HEK293T (cell line): ENCODE measurements at regions not wholly inside any gene's neighbourhood (a gene's known extent, or its start where the extent isn't known, plus 50 kb on each side); places are given as distances from the start of the nearest gene placed in this dataset.

ENCODE experiments used
- CTCF ChIA-PET: fragments of 350-600 bp; formaldehyde crosslinking; extraction: SDS; loops from one replicate; lab custom pipeline; 2021; ENCODE audit warnings: antibody characterized with exemption, inconsistent platforms; lab: Yijun Ruan, JAX
- POLR2A ChIA-PET: fragments of 350-600 bp; formaldehyde crosslinking; extraction: SDS; loops from one replicate; lab custom pipeline; 2020; ENCODE audit warnings: antibody characterized with exemption, inconsistent platforms; lab: Yijun Ruan, JAX
- DNase-seq: peaks from one replicate; pipeline ENCODE4 v3.0.0; 2012; ENCODE audit warnings: mixed read lengths; ENCODE audit errors: extremely low spot score
- ARNT ChIP-seq: fragments of 450-650 bp; IDR thresholded peaks from 2 replicates; pipeline ENCODE4 v1.6.1; 2017; ENCODE audit warnings: mild to moderate bottlenecking
- BHLHE40 ChIP-seq: fragments of 450-650 bp; IDR thresholded peaks from 2 replicates; pipeline ENCODE4 v1.6.1; 2016; ENCODE audit warnings: mild to moderate bottlenecking, moderate library complexity, borderline replicate concordance
- CTBP1 ChIP-seq: fragments of 450-650 bp; IDR thresholded peaks from 2 replicates; pipeline ENCODE4 v1.6.1; 2016; ENCODE audit warnings: borderline replicate concordance
- ELF4 ChIP-seq: fragments of 450-650 bp; IDR thresholded peaks from 2 replicates; pipeline ENCODE4 v1.6.1; 2017; ENCODE audit warnings: antibody characterized with exemption
- FOXA1 ChIP-seq: fragments of 450-650 bp; IDR thresholded peaks from 2 replicates; pipeline ENCODE4 v1.6.1; 2016; ENCODE audit warnings: mild to moderate bottlenecking
- FOXK2 ChIP-seq: fragments of 450-650 bp; IDR thresholded peaks from 2 replicates; pipeline ENCODE4 v1.6.1; 2016; ENCODE audit warnings: mild to moderate bottlenecking
- FOXM1 ChIP-seq: fragments of 450-650 bp; IDR thresholded peaks from 2 replicates; pipeline ENCODE4 v1.6.1; 2017; ENCODE audit warnings: mild to moderate bottlenecking, borderline replicate concordance
- HDGF ChIP-seq: fragments of 450-650 bp; IDR thresholded peaks from 2 replicates; pipeline ENCODE4 v1.6.1; 2017; ENCODE audit warnings: antibody characterized with exemption, borderline replicate concordance
- L3MBTL2 ChIP-seq: fragments of 450-650 bp; conservative IDR thresholded peaks from 2 replicates; pipeline ENCODE4 v1.6.1; 2016; ENCODE audit warnings: mild to moderate bottlenecking
- LEF1 ChIP-seq: fragments of 450-650 bp; IDR thresholded peaks from 2 replicates; pipeline ENCODE4 v1.6.1; 2017; ENCODE audit warnings: mild to moderate bottlenecking, borderline replicate concordance
- NFRKB ChIP-seq: fragments of 450-650 bp; IDR thresholded peaks from 2 replicates; pipeline ENCODE4 v1.6.1; 2016; ENCODE audit warnings: mild to moderate bottlenecking, moderate library complexity
- PKNOX1 ChIP-seq: fragments of 450-650 bp; IDR thresholded peaks from 2 replicates; pipeline ENCODE4 v1.6.1; 2016
- SP1 ChIP-seq: fragments of 450-650 bp; IDR thresholded peaks from 2 replicates; pipeline ENCODE4 v1.6.1; 2017
- SUZ12 ChIP-seq: fragments of 450-650 bp; IDR thresholded peaks from 2 replicates; pipeline ENCODE4 v1.6.1; 2016; ENCODE audit warnings: mild to moderate bottlenecking
- TARDBP ChIP-seq: fragments of 450-650 bp; IDR thresholded peaks from 2 replicates; pipeline ENCODE4 v1.6.1; 2016
- ZNF384 ChIP-seq: fragments of 450-650 bp; IDR thresholded peaks from 2 replicates; pipeline ENCODE4 v1.6.1; 2016

- CTCF ChIA-PET: interaction anchor here (0.5 to 1.0 kb wide), 2 partner anchors 48 to 132 kb away, joined by 3 to 4 read pairs; no protein-coding TSS in a partner anchor
- no peak for TF ChIP-seq NFRKB
- DNase-seq: no peak
- POLR2A ChIA-PET: no interaction called here
Measured at GRCh38 chr3:194267744-194268653, 83.1 kb downstream of the CPN2 start.

- CTCF ChIA-PET: interaction anchor here (1.0 kb wide), 1 partner anchor 47 kb away, joined by 4 read pairs; no protein-coding TSS in a partner anchor
- no peak for TF ChIP-seq TARDBP
- no peak for TF ChIP-seq NFRKB
- no peak for TF ChIP-seq ARNT
- no peak for TF ChIP-seq LEF1
- TF ChIP-seq L3MBTL2: no peak
- no peak for TF ChIP-seq CTBP1
- no peak for TF ChIP-seq HDGF
- no peak for TF ChIP-seq PKNOX1
- no peak for TF ChIP-seq FOXA1
- no peak for DNase-seq
- POLR2A ChIA-PET: no interaction called here
Measured at GRCh38 chr3:194268654-194269512, 82.2 kb downstream of the CPN2 start.

GRCh38 chr3:194269610-194270145, 81.5 kb downstream of the CPN2 start:
- POLR2A ChIA-PET: no interaction called here

GRCh38 chr3:194270627-194271459, 80.3 kb downstream of the CPN2 start:
- TF ChIP-seq ARNT (no peak), FOXK2 (no peak), ELF4 (no peak), L3MBTL2 (no peak), FOXA1 (no peak), SP1 (no peak), ZNF384 (no peak), FOXM1 (no peak), NFRKB (no peak), TARDBP (no peak), CTBP1 (no peak), HDGF (no peak), LEF1 (no peak), BHLHE40 (no peak), PKNOX1 (no peak), SUZ12 (no peak)
- ChIA-PET POLR2A (no interaction called here), CTCF (interaction anchor here (1.1 kb wide), 1 partner anchor 45 kb away, joined by 5 read pairs; no protein-coding TSS in a partner anchor)
- DNase-seq: no peak

More at GRCh38 chr3:194269610-194270145, 81.5 kb downstream of the CPN2 start:
- CTCF ChIA-PET: interaction anchor here (1.0 to 1.1 kb wide), 2 partner anchors 46 to 47 kb away, joined by 4 to 5 read pairs; no protein-coding TSS in a partner anchor
- DNase-seq: no peak
- TF ChIP-seq L3MBTL2 (no peak), TARDBP (no peak), ARNT (no peak)

- CTCF ChIA-PET: no interaction called here
- no peak for DNase-seq
- no peak for TF ChIP-seq ZNF384
- no peak for TF ChIP-seq FOXM1
- no peak for TF ChIP-seq FOXK2
- no peak for TF ChIP-seq FOXA1
- no peak for TF ChIP-seq SP1
- TF ChIP-seq PKNOX1: no peak
- TF ChIP-seq ELF4: no peak
- TF ChIP-seq L3MBTL2: no peak
- no peak for TF ChIP-seq HDGF
- TF ChIP-seq CTBP1: no peak
- TF ChIP-seq TARDBP: no peak
- TF ChIP-seq ARNT: no peak
- TF ChIP-seq LEF1: no peak
- no peak for TF ChIP-seq BHLHE40
- TF ChIP-seq SUZ12: no peak
- no peak for TF ChIP-seq NFRKB
- POLR2A ChIA-PET: no interaction called here
Measured at GRCh38 chr3:194271460-194272035, 79.6 kb downstream of the CPN2 start.
